Neural cell (in vitro differentiated cells): ENCODE measurements at regions not wholly inside any gene's neighbourhood (a gene's known extent, or its start where the extent isn't known, plus 50 kb on each side); places are given as distances from the start of the nearest gene placed in this dataset.

Experiments used
- CTCF ChIP-seq: fragments of 450-650 bp; IDR thresholded peaks from 2 replicates; pipeline ENCODE4 v1.5.1; 2014; ENCODE audit warnings: antibody characterized with exemption, mild to moderate bottlenecking, moderate library complexity; ENCODE audit not compliant: poor library complexity, severe bottlenecking
- TAF1 ChIP-seq: IDR thresholded peaks from 2 replicates; pipeline ENCODE4 v1.6.1; 2012; ENCODE audit warnings: low read depth

GRCh38 chr12:116339800-116340371 lies 62.4 kb upstream of the MED13L start:
- no peak for TF ChIP-seq CTCF
- TF ChIP-seq TAF1: no peak
